Adrenal gland (tissue), 5 donors: ENCODE measurements at regions not wholly inside any gene's neighbourhood (a gene's known extent, or its start where the extent isn't known, plus 50 kb on each side); places are given as distances from the start of the nearest gene placed in this dataset.
"Not testable (repeated sequence)": the region's sequence is repeated elsewhere in the genome, so short reads cannot be mapped to it uniquely, and the experiment has no call there.

Source experiments
- CTCF ChIP-seq, 6 experiments: fragments of 450-650 bp in 4 of 6; fragments of 200-600 bp in 2 of 6; sonication (generic) in 1 of 6; IDR thresholded peaks; 1 replicate in 5 of 6; 2 replicates in 1 of 6; pipeline versions ENCODE4 v1.5.1 to v1.8.0; 2016 to 2021; ENCODE audit warnings: antibody characterized with exemption in 6 of 6, mild to moderate bottlenecking in 2 of 6, moderate library complexity in 1 of 6
- POLR2A ChIP-seq, 2 donors: fragments of 450-650 bp; IDR thresholded peaks; one replicate each; pipeline ENCODE4 v1.6.1; 2017; ENCODE audit warnings: antibody characterized with exemption in 2 of 2, mild to moderate bottlenecking in 2 of 2, moderate library complexity in 1 of 2
- donor health status: DM: no; HTN: no; CAD: no.

- not testable (repeated sequence) for TF ChIP-seq CTCF, POLR2A (IDR thresholded peaks at IDR 0.05)
Observed at GRCh38 chr10:38267555-38267954, 173.4 kb downstream of the ZNF37A start.
